GM12873 (cell line): ENCODE measurements at regions not wholly inside any gene's neighbourhood (a gene's known extent, or its start where the extent isn't known, plus 50 kb on each side); places are given as distances from the start of the nearest gene placed in this dataset.

Experiments
- TF ChIP-seq, protein P1 (sequence below): IDR thresholded peaks from 2 replicates; pipeline ENCODE4 v1.5.1; 2012; ENCODE audit warnings: low read depth, mild to moderate bottlenecking, moderate library complexity, low read length, control low read depth; ENCODE audit not compliant: insufficient read depth; ENCODE audit errors: missing control alignments

GRCh38 chr22:22329792-22330191 is 85.2 kb downstream of the VPREB1 start:
- TF ChIP-seq, protein P1, sequence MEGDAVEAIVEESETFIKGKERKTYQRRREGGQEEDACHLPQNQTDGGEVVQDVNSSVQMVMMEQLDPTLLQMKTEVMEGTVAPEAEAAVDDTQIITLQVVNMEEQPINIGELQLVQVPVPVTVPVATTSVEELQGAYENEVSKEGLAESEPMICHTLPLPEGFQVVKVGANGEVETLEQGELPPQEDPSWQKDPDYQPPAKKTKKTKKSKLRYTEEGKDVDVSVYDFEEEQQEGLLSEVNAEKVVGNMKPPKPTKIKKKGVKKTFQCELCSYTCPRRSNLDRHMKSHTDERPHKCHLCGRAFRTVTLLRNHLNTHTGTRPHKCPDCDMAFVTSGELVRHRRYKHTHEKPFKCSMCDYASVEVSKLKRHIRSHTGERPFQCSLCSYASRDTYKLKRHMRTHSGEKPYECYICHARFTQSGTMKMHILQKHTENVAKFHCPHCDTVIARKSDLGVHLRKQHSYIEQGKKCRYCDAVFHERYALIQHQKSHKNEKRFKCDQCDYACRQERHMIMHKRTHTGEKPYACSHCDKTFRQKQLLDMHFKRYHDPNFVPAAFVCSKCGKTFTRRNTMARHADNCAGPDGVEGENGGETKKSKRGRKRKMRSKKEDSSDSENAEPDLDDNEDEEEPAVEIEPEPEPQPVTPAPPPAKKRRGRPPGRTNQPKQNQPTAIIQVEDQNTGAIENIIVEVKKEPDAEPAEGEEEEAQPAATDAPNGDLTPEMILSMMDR, result no peak

DNA sequence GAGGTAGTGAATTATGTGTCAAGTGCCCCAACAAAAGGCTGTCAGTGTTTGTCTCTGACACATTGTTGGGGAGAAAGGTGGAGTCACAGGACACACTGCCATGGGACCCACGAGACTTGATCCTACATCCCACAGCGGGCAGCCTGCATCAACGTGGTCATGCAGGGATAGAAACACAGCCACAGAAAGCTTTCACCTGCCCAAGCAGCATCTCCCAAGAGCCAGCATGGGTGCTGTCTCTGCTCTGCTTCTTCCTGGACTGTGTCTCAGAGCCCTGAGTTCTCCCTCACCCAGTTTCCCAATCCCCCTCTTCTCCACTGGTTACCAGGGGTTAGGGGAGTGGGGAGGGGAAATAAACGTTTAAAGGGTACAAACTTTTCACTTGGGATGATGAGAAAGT is 97.2 kb downstream of the VPREB1 start:
- TF ChIP-seq, protein P1, result no peak

DNA sequence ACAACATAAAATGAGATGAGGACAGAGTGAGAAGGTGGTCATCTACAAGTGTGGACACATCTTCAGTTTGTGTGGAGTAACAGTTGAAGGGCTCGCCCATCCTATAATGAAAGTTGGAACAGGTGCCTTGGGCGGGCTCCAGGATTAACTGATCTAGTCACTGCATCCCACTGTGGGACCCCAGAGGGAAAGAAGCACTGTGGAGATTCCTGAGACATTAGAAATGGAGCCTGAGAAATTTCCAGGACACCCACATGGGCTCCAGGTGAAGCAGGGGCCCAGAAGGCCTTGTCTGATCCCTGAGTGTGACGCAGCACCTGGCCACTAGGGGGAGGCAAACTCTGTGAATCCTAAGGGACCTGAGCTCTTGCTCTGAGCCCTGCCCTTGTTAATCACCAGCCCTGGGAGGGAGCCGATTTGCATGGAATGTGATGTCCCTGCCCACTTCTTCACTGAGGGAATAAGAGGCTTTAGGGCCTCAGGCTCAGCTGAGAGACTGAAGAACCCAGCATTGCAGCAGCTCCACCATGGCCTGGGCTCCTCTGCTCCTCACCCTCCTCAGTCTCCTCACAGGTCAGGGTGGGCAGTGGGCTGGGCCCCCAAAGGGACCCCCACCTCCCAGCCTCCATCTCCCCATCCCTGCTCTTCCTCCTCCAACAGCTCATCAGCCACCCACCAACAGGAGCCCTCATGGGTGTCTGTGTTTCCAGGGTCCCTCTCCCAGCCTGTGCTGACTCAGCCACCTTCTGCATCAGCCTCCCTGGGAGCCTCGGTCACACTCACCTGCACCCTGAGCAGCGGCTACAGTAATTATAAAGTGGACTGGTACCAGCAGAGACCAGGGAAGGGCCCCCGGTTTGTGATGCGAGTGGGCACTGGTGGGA is 98.4 kb downstream of the VPREB1 start:
- TF ChIP-seq, protein P1, result peak; percentile 88

DNA sequence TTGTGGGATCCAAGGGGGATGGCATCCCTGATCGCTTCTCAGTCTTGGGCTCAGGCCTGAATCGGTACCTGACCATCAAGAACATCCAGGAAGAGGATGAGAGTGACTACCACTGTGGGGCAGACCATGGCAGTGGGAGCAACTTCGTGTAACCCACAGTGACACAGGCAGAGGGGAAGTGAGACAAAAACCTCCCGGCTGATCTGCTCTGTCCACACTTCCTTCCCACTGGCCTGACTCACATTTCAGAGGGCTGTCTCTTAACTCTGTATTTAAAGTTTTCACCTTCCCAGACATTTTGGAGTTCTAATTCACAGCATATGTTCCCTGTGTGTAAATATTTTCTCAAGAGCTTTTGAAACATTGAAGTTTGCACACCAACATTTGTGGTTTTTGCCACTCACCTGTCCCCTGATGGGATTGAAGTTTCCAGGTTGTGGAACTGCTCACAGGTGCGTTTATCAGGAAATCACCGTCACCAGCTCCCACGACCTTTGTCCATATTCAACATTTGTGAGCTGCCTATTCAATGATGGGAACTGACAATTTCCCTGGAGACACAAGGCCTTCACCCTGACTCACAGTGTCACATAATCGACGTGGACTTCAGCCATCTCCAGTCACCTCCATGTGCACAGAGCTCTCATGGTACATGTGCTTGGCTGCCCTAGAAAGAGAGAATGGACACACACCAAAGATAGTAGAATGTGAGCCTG is 99.2 kb downstream of the VPREB1 start:
- TF ChIP-seq, protein P1, result no peak

- TF ChIP-seq, protein P1, result no peak
These were observed 99.8 kb downstream of the VPREB1 start for GRCh38 chr22:22344430-22344829.

DNA sequence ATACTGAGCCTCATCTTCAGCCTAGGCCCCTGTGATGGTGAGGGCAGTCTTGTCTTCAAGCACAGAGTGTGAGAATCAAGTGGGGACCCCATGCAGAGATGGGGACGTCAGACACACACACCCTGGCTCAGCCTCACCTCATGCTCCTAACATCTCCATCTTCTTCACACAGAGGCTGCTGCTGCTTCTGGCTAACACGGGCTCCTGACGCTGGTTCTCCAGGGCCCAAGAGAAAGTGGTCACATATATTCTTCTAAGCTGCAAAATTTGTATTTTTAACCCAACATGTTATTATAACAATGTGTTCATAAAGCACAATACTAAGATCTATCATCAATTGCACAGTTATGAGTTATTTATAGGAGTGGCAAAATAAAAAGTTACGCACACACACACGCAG is 101.2 kb downstream of the VPREB1 start:
- TF ChIP-seq, protein P1, result no peak

GRCh38 chr22:22346401-22347107 is 102.0 kb downstream of the VPREB1 start:
- TF ChIP-seq, protein P1, result no peak
